ENCODE measurements at regions not wholly inside any gene's neighbourhood (a gene's known extent, or its start where the extent isn't known, plus 50 kb on each side); places are given as distances from the start of the nearest gene placed in this dataset.

GRCh38 chr14:85288041-85288440 is 241.9 kb upstream of the FLRT2 start:
- Mint-ChIP-seq H3K36me3 (ENCODE audit: insufficient read depth, unreplicated experiment) (no peaks in the 10 kb centered on the region), H3K9me3 (ENCODE audit: unreplicated experiment) (no peaks in the 10 kb centered on the region), H3K4me3 (ENCODE audit: unreplicated experiment) (no peak overlapping the region), H3K27me3 (ENCODE audit: insufficient read depth, unreplicated experiment) (peaks cover 3% of the 10 kb centered on the region), H3K4me1 (ENCODE audit: low read depth, unreplicated experiment) (no peaks in the 10 kb centered on the region), H3K27ac (ENCODE audit: unreplicated experiment) (no peak overlapping the region)
- intact Hi-C loops (cut with micrococcal nuclease; ENCODE audit: unreplicated experiment) = no loop called here
- POLR2A ChIA-PET = no interaction called here
- BruUV-seq (replicated peaks) = no TSS peak
- CTCF ChIA-PET = no interaction called here
- TF ChIP-seq, protein P1, sequence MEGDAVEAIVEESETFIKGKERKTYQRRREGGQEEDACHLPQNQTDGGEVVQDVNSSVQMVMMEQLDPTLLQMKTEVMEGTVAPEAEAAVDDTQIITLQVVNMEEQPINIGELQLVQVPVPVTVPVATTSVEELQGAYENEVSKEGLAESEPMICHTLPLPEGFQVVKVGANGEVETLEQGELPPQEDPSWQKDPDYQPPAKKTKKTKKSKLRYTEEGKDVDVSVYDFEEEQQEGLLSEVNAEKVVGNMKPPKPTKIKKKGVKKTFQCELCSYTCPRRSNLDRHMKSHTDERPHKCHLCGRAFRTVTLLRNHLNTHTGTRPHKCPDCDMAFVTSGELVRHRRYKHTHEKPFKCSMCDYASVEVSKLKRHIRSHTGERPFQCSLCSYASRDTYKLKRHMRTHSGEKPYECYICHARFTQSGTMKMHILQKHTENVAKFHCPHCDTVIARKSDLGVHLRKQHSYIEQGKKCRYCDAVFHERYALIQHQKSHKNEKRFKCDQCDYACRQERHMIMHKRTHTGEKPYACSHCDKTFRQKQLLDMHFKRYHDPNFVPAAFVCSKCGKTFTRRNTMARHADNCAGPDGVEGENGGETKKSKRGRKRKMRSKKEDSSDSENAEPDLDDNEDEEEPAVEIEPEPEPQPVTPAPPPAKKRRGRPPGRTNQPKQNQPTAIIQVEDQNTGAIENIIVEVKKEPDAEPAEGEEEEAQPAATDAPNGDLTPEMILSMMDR (IDR thresholded peaks at IDR 0.05; ENCODE audit: insufficient read depth in 1 of 2, low read depth in 1 of 2, low read length in 1 of 2, severe bottlenecking in 1 of 2, unreplicated experiment in 1 of 2) = no peak
- H3K4me1 ChIP-seq = no peaks in the 10 kb centered on the region
- no peak overlapping the region for H3K4me3 ChIP-seq (ENCODE audit: low read depth, low read length)
- no peaks in the 10 kb centered on the region for H3K27me3 ChIP-seq (replicated peaks; ENCODE audit: control insufficient read depth, insufficient read depth, low read length)
- DNase-seq = no peak
- no peaks in the 10 kb centered on the region for H3K9me3 ChIP-seq
- H3K36me3 ChIP-seq (ENCODE audit: control insufficient read depth, insufficient read depth, low read length) = no peaks in the 10 kb centered on the region

DNA sequence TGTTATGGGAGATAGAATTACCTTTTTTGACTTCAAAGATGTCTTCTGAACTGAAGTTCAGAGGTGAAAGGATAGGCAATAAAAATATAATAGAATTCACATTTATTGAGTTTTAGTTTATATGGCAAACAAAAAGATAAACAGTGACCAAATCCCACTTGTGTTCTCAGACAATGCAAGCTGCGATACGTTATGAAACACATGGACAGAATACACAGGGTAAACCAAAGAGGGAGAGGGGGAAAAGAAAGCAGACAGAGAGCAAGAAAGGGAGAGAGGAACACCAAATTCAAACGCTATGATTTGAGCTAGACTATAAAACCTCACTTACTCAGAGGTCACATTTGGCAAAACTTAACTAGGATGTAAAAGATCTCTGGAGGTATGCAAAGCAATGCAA is 238.2 kb upstream of the FLRT2 start:
- Histone ChIP-seq H3K36me3 (ENCODE audit: control insufficient read depth, insufficient read depth, low read length) (no peaks in the 10 kb centered on the region), H3K4me1 (no peaks in the 10 kb centered on the region), H3K27me3 (replicated peaks; ENCODE audit: control insufficient read depth, insufficient read depth, low read length) (no peaks in the 10 kb centered on the region), H3K4me3 (ENCODE audit: low read depth, low read length) (no peak overlapping the region), H3K9me3 (no peaks in the 10 kb centered on the region)
- peaks cover 7% of the 10 kb centered on the region for H3K4me1 Mint-ChIP-seq (ENCODE audit: low read depth, unreplicated experiment)
- H3K9me3 Mint-ChIP-seq (ENCODE audit: unreplicated experiment) = no peaks in the 10 kb centered on the region
- no peak overlapping the region for H3K4me3 Mint-ChIP-seq (ENCODE audit: unreplicated experiment)
- POLR2A ChIA-PET = no interaction called here
- TF ChIP-seq, protein P1 (IDR thresholded peaks at IDR 0.05; ENCODE audit: insufficient read depth in 1 of 2, low read depth in 1 of 2, low read length in 1 of 2, severe bottlenecking in 1 of 2, unreplicated experiment in 1 of 2) = no peak
- H3K27ac Mint-ChIP-seq (ENCODE audit: unreplicated experiment) = no peak overlapping the region
- intact Hi-C loops (cut with micrococcal nuclease; ENCODE audit: unreplicated experiment) = no loop called here
- peaks cover 3% of the 10 kb centered on the region for H3K27me3 Mint-ChIP-seq (ENCODE audit: insufficient read depth, unreplicated experiment)
- CTCF ChIA-PET = no interaction called here
- BruUV-seq (replicated peaks) = no TSS peak
- H3K36me3 Mint-ChIP-seq (ENCODE audit: insufficient read depth, unreplicated experiment) = no peaks in the 10 kb centered on the region
- no peak for DNase-seq

GRCh38 chr14:85293612-85294234 is 236.2 kb upstream of the FLRT2 start:
- H3K4me1 Mint-ChIP-seq (ENCODE audit: low read depth, unreplicated experiment) = peaks cover 12% of the 10 kb centered on the region
- H3K9me3 Mint-ChIP-seq (ENCODE audit: unreplicated experiment) = peaks cover under 1% of the 10 kb centered on the region
- BruUV-seq (replicated peaks) = no TSS peak
- H3K4me3 Mint-ChIP-seq (ENCODE audit: unreplicated experiment) = no peak overlapping the region
- peaks cover 3% of the 10 kb centered on the region for H3K27me3 Mint-ChIP-seq (ENCODE audit: insufficient read depth, unreplicated experiment)
- no peaks in the 10 kb centered on the region for H3K9me3 ChIP-seq
- TF ChIP-seq, protein P1 (IDR thresholded peaks at IDR 0.05; ENCODE audit: insufficient read depth in 1 of 2, low read depth in 1 of 2, low read length in 1 of 2, severe bottlenecking in 1 of 2, unreplicated experiment in 1 of 2) = no peak
- no peak overlapping the region for H3K4me3 ChIP-seq (ENCODE audit: low read depth, low read length)
- ChIA-PET CTCF (no interaction called here), POLR2A (no interaction called here)
- H3K36me3 ChIP-seq (ENCODE audit: control insufficient read depth, insufficient read depth, low read length) = no peaks in the 10 kb centered on the region
- no peak overlapping the region for H3K27ac Mint-ChIP-seq (ENCODE audit: unreplicated experiment)
- no peaks in the 10 kb centered on the region for H3K4me1 ChIP-seq
- H3K36me3 Mint-ChIP-seq (ENCODE audit: insufficient read depth, unreplicated experiment) = no peaks in the 10 kb centered on the region
- DNase-seq = no peak
- intact Hi-C loops (cut with micrococcal nuclease; ENCODE audit: unreplicated experiment) = no loop called here
- H3K27me3 ChIP-seq (replicated peaks; ENCODE audit: control insufficient read depth, insufficient read depth, low read length) = no peaks in the 10 kb centered on the region

All from Caco-2 (cell line).